ELR (cell line): ENCODE measurements at regions not wholly inside any gene's neighbourhood (a gene's known extent, or its start where the extent isn't known, plus 50 kb on each side); places are given as distances from the start of the nearest gene placed in this dataset.

ENCODE experiments used
- DNase-seq: peaks from one replicate; pipeline ENCODE4 v3.0.0-alpha.2; 2015; ENCODE audit warnings: low read depth

GRCh38 chr1:182122256-182122912 is 60.9 kb upstream of the ZNF648 start:
- no peak for DNase-seq

GRCh38 chr1:182121787-182122186 is 60.3 kb upstream of the ZNF648 start:
- DNase-seq: no peak

- DNase-seq: no peak
These were observed 59.1 kb upstream of the ZNF648 start for GRCh38 chr1:182120411-182121258.

- DNase-seq: no peak
These were observed 58.1 kb upstream of the ZNF648 start for GRCh38 chr1:182119631-182120030.

- DNase-seq: no peak
These were observed 57.3 kb upstream of the ZNF648 start for GRCh38 chr1:182118851-182119250.

- no peak for DNase-seq
These were observed 53.1 kb upstream of the ZNF648 start for GRCh38 chr1:182114627-182115023.

GRCh38 chr1:182113879-182114626 is 52.5 kb upstream of the ZNF648 start:
- no peak for DNase-seq

GRCh38 chr1:182111496-182111895 is 50.0 kb upstream of the ZNF648 start:
- DNase-seq: no peak
